ENCODE measurements at regions not wholly inside any gene's neighbourhood (a gene's known extent, or its start where the extent isn't known, plus 50 kb on each side); places are given as distances from the start of the nearest gene placed in this dataset.

DNA sequence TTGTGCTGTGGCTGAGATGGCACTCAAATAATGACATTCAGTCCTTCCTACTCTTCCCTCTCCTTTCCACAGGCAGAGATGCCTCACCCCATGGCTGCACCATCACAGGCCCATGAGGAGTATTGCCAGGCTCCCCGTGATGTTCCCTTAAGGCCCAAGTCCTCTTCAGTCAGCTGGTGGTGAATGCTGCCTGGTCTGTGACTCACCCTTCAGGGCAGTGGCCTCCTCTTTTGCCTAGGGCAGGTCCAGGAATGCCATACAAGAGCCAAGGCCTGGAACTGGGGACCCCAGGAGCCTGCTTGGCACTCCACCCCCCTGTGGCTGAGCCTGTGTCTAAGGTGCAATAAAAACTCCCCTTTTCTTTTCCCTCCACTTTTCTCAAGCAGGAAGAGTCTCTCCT lies 144.2 kb upstream of the GEMIN8 start:
- H3K4me3 ChIP-seq (ENCODE audit: control insufficient read depth, low read depth, low read length): no peak overlapping the region
- DNase-seq (ENCODE audit: low read depth): no peak
- TF ChIP-seq, protein P1, sequence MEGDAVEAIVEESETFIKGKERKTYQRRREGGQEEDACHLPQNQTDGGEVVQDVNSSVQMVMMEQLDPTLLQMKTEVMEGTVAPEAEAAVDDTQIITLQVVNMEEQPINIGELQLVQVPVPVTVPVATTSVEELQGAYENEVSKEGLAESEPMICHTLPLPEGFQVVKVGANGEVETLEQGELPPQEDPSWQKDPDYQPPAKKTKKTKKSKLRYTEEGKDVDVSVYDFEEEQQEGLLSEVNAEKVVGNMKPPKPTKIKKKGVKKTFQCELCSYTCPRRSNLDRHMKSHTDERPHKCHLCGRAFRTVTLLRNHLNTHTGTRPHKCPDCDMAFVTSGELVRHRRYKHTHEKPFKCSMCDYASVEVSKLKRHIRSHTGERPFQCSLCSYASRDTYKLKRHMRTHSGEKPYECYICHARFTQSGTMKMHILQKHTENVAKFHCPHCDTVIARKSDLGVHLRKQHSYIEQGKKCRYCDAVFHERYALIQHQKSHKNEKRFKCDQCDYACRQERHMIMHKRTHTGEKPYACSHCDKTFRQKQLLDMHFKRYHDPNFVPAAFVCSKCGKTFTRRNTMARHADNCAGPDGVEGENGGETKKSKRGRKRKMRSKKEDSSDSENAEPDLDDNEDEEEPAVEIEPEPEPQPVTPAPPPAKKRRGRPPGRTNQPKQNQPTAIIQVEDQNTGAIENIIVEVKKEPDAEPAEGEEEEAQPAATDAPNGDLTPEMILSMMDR (conservative IDR thresholded peaks at IDR 0.05; ENCODE audit: control insufficient read depth, insufficient read depth, low read depth, low read length): no peak

- no peak for DNase-seq (ENCODE audit: low read depth)
- no peak overlapping the region for H3K4me3 ChIP-seq (ENCODE audit: control insufficient read depth, low read depth, low read length)
- TF ChIP-seq, protein P1 (conservative IDR thresholded peaks at IDR 0.05; ENCODE audit: control insufficient read depth, insufficient read depth, low read depth, low read length): no peak
Observed at GRCh38 chrX:14164828-14165227, 135.1 kb upstream of the GEMIN8 start.

DNA sequence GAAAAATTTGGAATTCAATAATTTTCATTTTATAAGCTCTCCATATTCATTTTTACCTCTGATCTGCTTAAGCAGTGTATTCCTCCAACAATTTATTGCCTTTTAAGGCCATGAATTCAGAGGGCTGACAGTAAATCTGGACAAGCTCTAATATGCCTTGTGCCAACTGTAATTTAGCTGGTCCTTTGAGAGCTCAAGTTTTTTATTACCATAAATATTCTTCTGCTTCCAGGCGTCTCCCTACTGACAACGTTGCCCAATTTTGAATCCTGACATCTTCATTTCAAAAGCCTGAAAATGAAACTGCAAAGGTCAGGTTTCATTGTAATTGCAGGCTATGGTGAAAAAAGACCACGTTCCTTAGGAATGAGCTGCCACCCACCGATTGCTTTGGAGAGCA lies 95.8 kb upstream of the GEMIN8 start:
- no peak overlapping the region for H3K4me3 ChIP-seq (ENCODE audit: control insufficient read depth, low read depth, low read length)
- no peak for DNase-seq (ENCODE audit: low read depth)
- TF ChIP-seq, protein P1 (conservative IDR thresholded peaks at IDR 0.05; ENCODE audit: control insufficient read depth, insufficient read depth, low read depth, low read length): no peak

DNA sequence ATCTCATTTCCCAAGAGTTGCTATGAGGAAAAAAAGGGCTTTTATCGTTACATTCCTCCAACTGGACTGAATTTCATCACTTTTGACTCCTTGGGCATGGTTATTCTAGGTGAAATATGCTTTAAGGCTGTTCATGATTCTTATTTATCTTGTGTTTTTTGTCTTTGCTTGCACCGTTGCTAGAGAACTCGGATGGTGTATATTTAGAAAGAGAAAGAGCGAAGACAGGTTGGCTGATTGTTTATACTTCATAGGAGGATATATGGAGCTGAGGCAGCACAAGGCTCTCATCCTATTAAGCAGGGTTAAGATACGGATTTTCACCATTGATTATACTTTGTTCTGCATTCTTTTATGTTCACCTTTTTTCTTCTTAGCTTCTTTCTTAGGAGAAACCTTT lies 94.9 kb upstream of the GEMIN8 start:
- no peak overlapping the region for H3K4me3 ChIP-seq (ENCODE audit: control insufficient read depth, low read depth, low read length)
- TF ChIP-seq, protein P1 (conservative IDR thresholded peaks at IDR 0.05; ENCODE audit: control insufficient read depth, insufficient read depth, low read depth, low read length): no peak
- DNase-seq (ENCODE audit: low read depth): no peak

DNA sequence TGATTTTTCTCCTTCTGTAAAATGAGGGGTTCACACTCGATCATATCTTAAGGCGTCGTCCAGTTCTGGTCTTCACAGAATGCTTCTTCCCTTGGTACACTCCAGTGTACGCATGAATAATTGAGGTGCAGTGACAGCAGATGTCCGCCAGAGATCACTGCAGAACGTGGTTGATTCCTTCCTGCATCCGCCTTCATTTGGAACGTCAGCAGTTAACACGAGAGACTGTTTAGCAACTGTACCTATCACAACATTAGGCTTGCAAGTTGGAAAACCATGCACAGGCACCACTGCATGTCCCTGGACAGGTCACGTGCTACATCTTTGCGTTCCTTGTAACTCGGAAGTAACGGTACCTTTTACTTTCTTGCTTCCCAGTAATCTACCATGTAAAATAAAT lies 66.0 kb upstream of the GEMIN8 start:
- no peak overlapping the region for H3K4me3 ChIP-seq (ENCODE audit: control insufficient read depth, low read depth, low read length)
- TF ChIP-seq, protein P1 (conservative IDR thresholded peaks at IDR 0.05; ENCODE audit: control insufficient read depth, insufficient read depth, low read depth, low read length): peak; percentile 77
- DNase-seq (ENCODE audit: low read depth): peak; percentile 69

GRCh38 chrX:14094191-14094590 lies 64.5 kb upstream of the GEMIN8 start:
- TF ChIP-seq, protein P1 (conservative IDR thresholded peaks at IDR 0.05; ENCODE audit: control insufficient read depth, insufficient read depth, low read depth, low read length): no peak
- no peak overlapping the region for H3K4me3 ChIP-seq (ENCODE audit: control insufficient read depth, low read depth, low read length)
- DNase-seq (ENCODE audit: low read depth): no peak

DNA sequence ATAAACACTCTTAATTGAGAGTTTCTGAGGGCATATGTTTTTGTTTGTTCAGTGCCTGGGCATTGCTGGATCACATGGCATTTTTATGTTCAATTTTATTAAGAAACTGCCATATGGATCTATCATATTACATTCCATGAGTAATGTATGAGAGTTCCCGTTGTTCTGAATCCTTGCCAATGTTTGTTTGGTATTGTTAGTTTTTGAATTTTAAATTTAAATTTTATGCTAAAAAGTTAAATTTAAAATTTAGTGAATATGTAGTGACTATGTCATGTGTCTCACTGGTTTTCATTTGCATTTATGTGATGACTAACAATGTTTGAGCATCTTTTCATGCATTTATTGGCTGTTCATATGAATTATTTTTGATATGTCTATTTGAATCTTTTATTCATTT lies 54.8 kb upstream of the GEMIN8 start:
- DNase-seq (ENCODE audit: low read depth): no peak
- H3K4me3 ChIP-seq (ENCODE audit: control insufficient read depth, low read depth, low read length): no peak overlapping the region
- TF ChIP-seq, protein P1 (conservative IDR thresholded peaks at IDR 0.05; ENCODE audit: control insufficient read depth, insufficient read depth, low read depth, low read length): no peak

Data from fibroblast of mammary gland (primary cell).